ENCODE measurements at regions not wholly inside any gene's neighbourhood (a gene's known extent, or its start where the extent isn't known, plus 50 kb on each side); places are given as distances from the start of the nearest gene placed in this dataset.

GRCh38 chr14:49221316-49221715 is 364.9 kb downstream of the RPS29 start:
- no peaks in the 10 kb centered on the region for H3K4me1 ChIP-seq (ENCODE audit: control insufficient read depth in 1 of 2, insufficient read depth in 2 of 2, low read length in 2 of 2)
- H3K27ac ChIP-seq (ENCODE audit: low read depth in 1 of 2, low read length in 2 of 2), result no peak overlapping the region
- H3K9me3 Mint-ChIP-seq, result peaks cover 0 to 6% (median 0%) of the 10 kb centered on the region in 7 donors
- H3K36me3 ChIP-seq (replicated peaks in 1 of 2; ENCODE audit: control insufficient read depth in 1 of 2, insufficient read depth in 2 of 2, low read length in 2 of 2), result no peaks in the 10 kb centered on the region
- H3K4me2 ChIP-seq (replicated peaks; ENCODE audit: extremely low read depth, low read length, poor library complexity, severe bottlenecking), result no peak overlapping the region
- no peaks in the 10 kb centered on the region for H3K27me3 ChIP-seq (ENCODE audit: control insufficient read depth in 2 of 2, insufficient read depth in 2 of 2, low read length in 2 of 2)
- H3K79me2 ChIP-seq (ENCODE audit: insufficient read depth, low read length), result no peaks in the 10 kb centered on the region
- TF ChIP-seq, protein P1, sequence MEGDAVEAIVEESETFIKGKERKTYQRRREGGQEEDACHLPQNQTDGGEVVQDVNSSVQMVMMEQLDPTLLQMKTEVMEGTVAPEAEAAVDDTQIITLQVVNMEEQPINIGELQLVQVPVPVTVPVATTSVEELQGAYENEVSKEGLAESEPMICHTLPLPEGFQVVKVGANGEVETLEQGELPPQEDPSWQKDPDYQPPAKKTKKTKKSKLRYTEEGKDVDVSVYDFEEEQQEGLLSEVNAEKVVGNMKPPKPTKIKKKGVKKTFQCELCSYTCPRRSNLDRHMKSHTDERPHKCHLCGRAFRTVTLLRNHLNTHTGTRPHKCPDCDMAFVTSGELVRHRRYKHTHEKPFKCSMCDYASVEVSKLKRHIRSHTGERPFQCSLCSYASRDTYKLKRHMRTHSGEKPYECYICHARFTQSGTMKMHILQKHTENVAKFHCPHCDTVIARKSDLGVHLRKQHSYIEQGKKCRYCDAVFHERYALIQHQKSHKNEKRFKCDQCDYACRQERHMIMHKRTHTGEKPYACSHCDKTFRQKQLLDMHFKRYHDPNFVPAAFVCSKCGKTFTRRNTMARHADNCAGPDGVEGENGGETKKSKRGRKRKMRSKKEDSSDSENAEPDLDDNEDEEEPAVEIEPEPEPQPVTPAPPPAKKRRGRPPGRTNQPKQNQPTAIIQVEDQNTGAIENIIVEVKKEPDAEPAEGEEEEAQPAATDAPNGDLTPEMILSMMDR (IDR thresholded peaks at IDR 0.05), result no peak
- H2AFZ ChIP-seq (ENCODE audit: insufficient read depth, low read depth, low read length, poor library complexity, severe bottlenecking), result no peak overlapping the region
- no peak overlapping the region for H3K4me3 ChIP-seq (replicated peaks in 1 of 3; ENCODE audit: low read depth in 2 of 3, low read length in 3 of 3)
- H3K9ac ChIP-seq (ENCODE audit: insufficient read depth, low read length, poor library complexity, severe bottlenecking), result no peak overlapping the region
- DNase-seq, result no peak
- no peaks in the 10 kb centered on the region for H4K20me1 ChIP-seq (ENCODE audit: insufficient read depth, low read length)
- H3K36me3 Mint-ChIP-seq, result no peaks in the 10 kb centered on the region
- no peak overlapping the region for H3K27ac Mint-ChIP-seq
- no peaks in the 10 kb centered on the region for H3K4me1 Mint-ChIP-seq
- H3K27me3 Mint-ChIP-seq (ENCODE audit: low read depth in 3 of 3), result no peaks in the 10 kb centered on the region
- H3K4me3 Mint-ChIP-seq, result no peak overlapping the region
- no peaks in the 10 kb centered on the region for H3K9me3 ChIP-seq (replicated peaks in 1 of 2; ENCODE audit: control insufficient read depth in 1 of 2, insufficient read depth in 1 of 2, low read length in 2 of 2)
- intact Hi-C loops (cut with micrococcal nuclease), result no loop called here
- WGBS (ENCODE audit: insufficient coverage), result 62% methylated on average over 3 of the region's 3 CpGs

- peaks cover 0 to 6% (median 0%) of the 10 kb centered on the region in 7 donors for H3K9me3 Mint-ChIP-seq
- H3K4me1 ChIP-seq (ENCODE audit: control insufficient read depth in 1 of 2, insufficient read depth in 2 of 2, low read length in 2 of 2), result no peaks in the 10 kb centered on the region
- H4K20me1 ChIP-seq (ENCODE audit: insufficient read depth, low read length), result no peaks in the 10 kb centered on the region
- intact Hi-C loops (cut with micrococcal nuclease), result no loop called here
- no peaks in the 10 kb centered on the region for H3K36me3 ChIP-seq (replicated peaks in 1 of 2; ENCODE audit: control insufficient read depth in 1 of 2, insufficient read depth in 2 of 2, low read length in 2 of 2)
- no peak overlapping the region for H3K4me3 ChIP-seq (replicated peaks in 1 of 3; ENCODE audit: low read depth in 2 of 3, low read length in 3 of 3)
- no peaks in the 10 kb centered on the region for H3K79me2 ChIP-seq (ENCODE audit: insufficient read depth, low read length)
- no peaks in the 10 kb centered on the region for H3K36me3 Mint-ChIP-seq
- H3K27ac ChIP-seq (ENCODE audit: low read depth in 1 of 2, low read length in 2 of 2), result no peak overlapping the region
- no peak overlapping the region for H3K4me2 ChIP-seq (replicated peaks; ENCODE audit: extremely low read depth, low read length, poor library complexity, severe bottlenecking)
- H3K4me3 Mint-ChIP-seq, result no peak overlapping the region
- H2AFZ ChIP-seq (ENCODE audit: insufficient read depth, low read depth, low read length, poor library complexity, severe bottlenecking), result no peak overlapping the region
- H3K9me3 ChIP-seq (replicated peaks in 1 of 2; ENCODE audit: control insufficient read depth in 1 of 2, insufficient read depth in 1 of 2, low read length in 2 of 2), result no peaks in the 10 kb centered on the region
- 100% methylated on average over 2 of the region's 3 CpGs for WGBS (ENCODE audit: insufficient coverage)
- H3K4me1 Mint-ChIP-seq, result no peaks in the 10 kb centered on the region
- no peaks in the 10 kb centered on the region for H3K27me3 ChIP-seq (ENCODE audit: control insufficient read depth in 2 of 2, insufficient read depth in 2 of 2, low read length in 2 of 2)
- H3K9ac ChIP-seq (ENCODE audit: insufficient read depth, low read length, poor library complexity, severe bottlenecking), result no peak overlapping the region
- no peaks in the 10 kb centered on the region for H3K27me3 Mint-ChIP-seq (ENCODE audit: low read depth in 3 of 3)
- TF ChIP-seq, protein P1 (IDR thresholded peaks at IDR 0.05), result no peak
- DNase-seq, result no peak
- H3K27ac Mint-ChIP-seq, result no peak overlapping the region
Observed at GRCh38 chr14:49220492-49220891, 365.7 kb downstream of the RPS29 start.
